ENCODE measurements at regions not wholly inside any gene's neighbourhood (a gene's known extent, or its start where the extent isn't known, plus 50 kb on each side); places are given as distances from the start of the nearest gene placed in this dataset.
"Not testable (repeated sequence)": the region's sequence is repeated elsewhere in the genome, so short reads cannot be mapped to it uniquely, and the experiment has no call there.

- no peak overlapping the region for H3K4me3 ChIP-seq
- H3K27me3 ChIP-seq: no peaks in the 10 kb centered on the region
- no peaks in the 10 kb centered on the region for H3K9me3 ChIP-seq
- H3K4me1 ChIP-seq: no peaks in the 10 kb centered on the region
- no peaks in the 10 kb centered on the region for H3K36me3 ChIP-seq
- ATAC-seq (ENCODE audit: low FRiP score in 2 of 2) (peak; percentile 38 to 77), DNase-seq (peak in 1 of 2 donors; percentile 57)
- TF ChIP-seq EP300 (IDR thresholded peaks at IDR 0.05) (no peak), POLR2AphosphoS5 (IDR thresholded peaks at IDR 0.05) (no peak), CTCF (IDR thresholded peaks at IDR 0.05) (no peak), POLR2A (IDR thresholded peaks at IDR 0.05) (no peak)
- WGBS, 2 donors: 49 to 63% methylated on average over 3 of the region's 3 CpGs
- no peak overlapping the region for H3K27ac ChIP-seq
These were observed 920.5 kb downstream of the TLE4 start for GRCh38 chr9:80492221-80492620.

GRCh38 chr9:80491086-80491696, 919.4 kb downstream of the TLE4 start:
- H3K4me3 ChIP-seq: no peak overlapping the region
- no peak for TF ChIP-seq POLR2A (IDR thresholded peaks at IDR 0.05)
- TF ChIP-seq POLR2AphosphoS5 (IDR thresholded peaks at IDR 0.05): no peak
- TF ChIP-seq CTCF (IDR thresholded peaks at IDR 0.05): no peak
- no peak for TF ChIP-seq EP300 (IDR thresholded peaks at IDR 0.05)
- H3K27me3 ChIP-seq: no peaks in the 10 kb centered on the region
- no peaks in the 10 kb centered on the region for H3K4me1 ChIP-seq
- 74 to 87% methylated on average over 4 of the region's 4 CpGs for WGBS, 2 donors
- H3K9me3 ChIP-seq: no peaks in the 10 kb centered on the region
- H3K36me3 ChIP-seq: no peaks in the 10 kb centered on the region
- ATAC-seq (ENCODE audit: low FRiP score in 2 of 2): no peak
- H3K27ac ChIP-seq: no peak overlapping the region
- DNase-seq: no peak

GRCh38 chr9:80489329-80489728, 917.6 kb downstream of the TLE4 start:
- WGBS, 2 donors: 89 to 95% methylated on average over 4 of the region's 4 CpGs
- H3K9me3 ChIP-seq: no peaks in the 10 kb centered on the region

GRCh38 chr9:80485420-80486250, 913.9 kb downstream of the TLE4 start:
- H3K4me3 ChIP-seq: no peak overlapping the region
- peaks cover 0 to 7% (median 5%) of the 10 kb centered on the region in 4 donors for H3K9me3 ChIP-seq
- no peaks in the 10 kb centered on the region for H3K27me3 ChIP-seq
- ATAC-seq (ENCODE audit: low FRiP score in 2 of 2): no peak
- no peaks in the 10 kb centered on the region for H3K4me1 ChIP-seq
- TF ChIP-seq EP300 (IDR thresholded peaks at IDR 0.05) (no peak), POLR2A (IDR thresholded peaks at IDR 0.05) (no peak), POLR2AphosphoS5 (IDR thresholded peaks at IDR 0.05) (no peak), CTCF (IDR thresholded peaks at IDR 0.05) (no peak)
- no peaks in the 10 kb centered on the region for H3K36me3 ChIP-seq
- no peak for DNase-seq
- H3K27ac ChIP-seq: no peak overlapping the region
- 91 to 94% methylated on average over 3 of the region's 3 CpGs for WGBS, 2 donors

More at GRCh38 chr9:80489329-80489728, 917.6 kb downstream of the TLE4 start:
- no peak for TF ChIP-seq POLR2A (IDR thresholded peaks at IDR 0.05)
- no peak for TF ChIP-seq EP300 (IDR thresholded peaks at IDR 0.05)
- no peak for TF ChIP-seq CTCF (IDR thresholded peaks at IDR 0.05)
- no peak for TF ChIP-seq POLR2AphosphoS5 (IDR thresholded peaks at IDR 0.05)
- ATAC-seq (ENCODE audit: low FRiP score in 2 of 2) (no peak), DNase-seq (no peak)
- Histone ChIP-seq H3K4me1 (no peaks in the 10 kb centered on the region), H3K4me3 (no peak overlapping the region), H3K36me3 (no peaks in the 10 kb centered on the region), H3K27me3 (no peaks in the 10 kb centered on the region), H3K27ac (no peak overlapping the region)

GRCh38 chr9:80482251-80482650, 910.5 kb downstream of the TLE4 start:
- not testable (repeated sequence) for H3K36me3 ChIP-seq; ATAC-seq (ENCODE audit: low FRiP score in 2 of 2); H3K4me3 ChIP-seq; H3K27me3 ChIP-seq; H3K27ac ChIP-seq; DNase-seq; H3K9me3 ChIP-seq; H3K4me1 ChIP-seq
- WGBS, 2 donors: 29 to 50% methylated on average over 1 of the region's 1 CpG

All from upper lobe of left lung (tissue), 6 donors.